Neural progenitor cell (in vitro differentiated cells): ENCODE measurements at regions not wholly inside any gene's neighbourhood (a gene's known extent, or its start where the extent isn't known, plus 50 kb on each side); places are given as distances from the start of the nearest gene placed in this dataset.
A peak's percentile ranks its signal among the peaks of the same experiment; 100 is the strongest.

Experiments used
- DNase-seq: peaks from one replicate; pipeline ENCODE4 v3.0.0-alpha.2; 2016; ENCODE audit warnings: low spot score
- H2AFZ ChIP-seq: fragments of 200-600 bp; sonication (generic); replicated peaks from 2 replicates; pipeline ENCODE4 v1.6.1; 2016; ENCODE audit warnings: antibody characterized with exemption
- H3F3A ChIP-seq: fragments of 200-600 bp; sonication (generic); 2 replicates; pipeline ENCODE4 v1.6.1; 2016; ENCODE audit warnings: antibody characterized with exemption, low read depth
- H3K27ac ChIP-seq: fragments of 200-600 bp; sonication (generic); 2 replicates; pipeline ENCODE4 v1.5.1; 2016; ENCODE audit warnings: mild to moderate bottlenecking
- H3K27me3 ChIP-seq: fragments of 200-600 bp; sonication (generic); 2 replicates; pipeline ENCODE4 v1.6.1; 2016; ENCODE audit warnings: mild to moderate bottlenecking, moderate library complexity
- H3K36me3 ChIP-seq: fragments of 200-600 bp; sonication (generic); 2 replicates; pipeline ENCODE4 v1.5.1; 2016
- H3K4me1 ChIP-seq: fragments of 200-600 bp; sonication (generic); 2 replicates; pipeline ENCODE4 v1.6.1; 2016; ENCODE audit warnings: mixed run types
- H3K4me2 ChIP-seq: fragments of 200-600 bp; sonication (generic); 2 replicates; pipeline ENCODE4 v1.6.1; 2016
- H3K4me3 ChIP-seq: fragments of 200-600 bp; sonication (generic); 2 replicates; pipeline ENCODE4 v1.5.1; 2016
- H3K79me2 ChIP-seq: fragments of 200-600 bp; sonication (generic); 2 replicates; pipeline ENCODE4 v1.6.1; 2016; ENCODE audit warnings: low read depth
- H3K9ac ChIP-seq: fragments of 200-600 bp; sonication (generic); 2 replicates; pipeline ENCODE4 v1.6.1; 2016
- H3K9me3 ChIP-seq: fragments of 200-600 bp; sonication (generic); 2 replicates; pipeline ENCODE4 v1.5.1; 2016; ENCODE audit warnings: low read depth
- H4K20me1 ChIP-seq: fragments of 200-600 bp; sonication (generic); 2 replicates; pipeline ENCODE4 v1.6.1; 2016; ENCODE audit warnings: low read depth
- H3K27ac Mint-ChIP-seq: 3 replicates; pipeline ENCODE4 v1.8.0; 2021; ENCODE audit warnings: mixed read lengths
- H3K27me3 Mint-ChIP-seq: 2 replicates; pipeline ENCODE4 v1.8.0; 2022; ENCODE audit warnings: low read depth, mild to moderate bottlenecking, inconsistent platforms, moderate library complexity, mixed read lengths; ENCODE audit not compliant: insufficient read depth
- H3K36me3 Mint-ChIP-seq: 3 replicates; pipeline ENCODE4 v1.8.0; 2021; ENCODE audit warnings: mixed read lengths
- H3K4me1 Mint-ChIP-seq: 3 replicates; pipeline ENCODE4 v1.8.0; 2021; ENCODE audit warnings: mixed read lengths
- H3K4me3 Mint-ChIP-seq: 3 replicates; pipeline ENCODE4 v1.8.0; 2021; ENCODE audit warnings: mild to moderate bottlenecking, moderate library complexity, mixed read lengths
- H3K9me3 Mint-ChIP-seq: 3 replicates; pipeline ENCODE4 v1.8.0; 2020; ENCODE audit warnings: mixed read lengths
- EZH2 ChIP-seq: fragments of 200-600 bp; sonication (generic); IDR thresholded peaks from 2 replicates; pipeline ENCODE4 v1.6.1; 2017; ENCODE audit warnings: antibody characterized with exemption, mild to moderate bottlenecking, moderate library complexity
- EZH2phosphoT487 ChIP-seq: fragments of 200-600 bp; sonication (generic); IDR thresholded peaks from 2 replicates; pipeline ENCODE4 v1.6.1; 2017; ENCODE audit warnings: antibody characterized with exemption
- TF ChIP-seq, protein P1 (sequence below): fragments of 200-600 bp; sonication (generic); IDR thresholded peaks from 2 replicates; pipeline ENCODE4 v1.5.1; 2017; ENCODE audit warnings: antibody characterized with exemption, mild to moderate bottlenecking

DNA sequence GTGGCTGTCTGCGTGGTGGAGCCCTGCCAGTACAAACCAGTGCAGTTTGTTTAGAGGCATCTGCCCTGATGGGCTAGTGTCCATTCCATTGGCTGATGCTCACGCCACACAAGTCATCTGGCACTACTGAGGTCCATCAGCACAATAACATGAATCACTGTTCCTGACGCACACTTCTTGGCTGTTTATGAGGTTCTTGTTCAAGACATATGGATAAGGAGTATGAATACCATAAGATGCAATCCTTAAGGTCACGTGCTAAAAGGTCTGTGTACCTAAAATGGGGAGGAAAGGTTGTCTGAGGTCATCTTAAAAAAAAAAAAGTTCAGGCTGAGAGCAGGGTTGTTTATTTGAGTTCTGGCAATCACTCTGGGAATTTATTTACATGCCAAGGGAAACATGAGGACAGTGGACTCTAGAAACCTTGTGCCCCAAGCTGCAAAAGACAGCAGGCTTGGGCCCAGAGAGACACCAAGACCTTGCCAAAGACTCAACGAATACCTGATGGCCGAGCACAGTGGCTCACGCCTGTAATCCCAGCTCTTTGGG is 54.1 kb upstream of the SHLD1 start:
- no peak overlapping the region for H2AFZ ChIP-seq
- H3K9ac ChIP-seq: no peak overlapping the region
- peaks cover 2% of the 10 kb centered on the region for H3K27me3 Mint-ChIP-seq
- no peak for TF ChIP-seq EZH2
- TF ChIP-seq, protein P1, sequence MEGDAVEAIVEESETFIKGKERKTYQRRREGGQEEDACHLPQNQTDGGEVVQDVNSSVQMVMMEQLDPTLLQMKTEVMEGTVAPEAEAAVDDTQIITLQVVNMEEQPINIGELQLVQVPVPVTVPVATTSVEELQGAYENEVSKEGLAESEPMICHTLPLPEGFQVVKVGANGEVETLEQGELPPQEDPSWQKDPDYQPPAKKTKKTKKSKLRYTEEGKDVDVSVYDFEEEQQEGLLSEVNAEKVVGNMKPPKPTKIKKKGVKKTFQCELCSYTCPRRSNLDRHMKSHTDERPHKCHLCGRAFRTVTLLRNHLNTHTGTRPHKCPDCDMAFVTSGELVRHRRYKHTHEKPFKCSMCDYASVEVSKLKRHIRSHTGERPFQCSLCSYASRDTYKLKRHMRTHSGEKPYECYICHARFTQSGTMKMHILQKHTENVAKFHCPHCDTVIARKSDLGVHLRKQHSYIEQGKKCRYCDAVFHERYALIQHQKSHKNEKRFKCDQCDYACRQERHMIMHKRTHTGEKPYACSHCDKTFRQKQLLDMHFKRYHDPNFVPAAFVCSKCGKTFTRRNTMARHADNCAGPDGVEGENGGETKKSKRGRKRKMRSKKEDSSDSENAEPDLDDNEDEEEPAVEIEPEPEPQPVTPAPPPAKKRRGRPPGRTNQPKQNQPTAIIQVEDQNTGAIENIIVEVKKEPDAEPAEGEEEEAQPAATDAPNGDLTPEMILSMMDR: no peak
- no peak for TF ChIP-seq EZH2phosphoT487
- no peak overlapping the region for H3K4me3 Mint-ChIP-seq
- H3K4me1 ChIP-seq: no peaks in the 10 kb centered on the region
- no peak for DNase-seq
- H3K9me3 Mint-ChIP-seq: peaks cover 10% of the 10 kb centered on the region
- no peak overlapping the region for H3K4me2 ChIP-seq
- H3K4me3 ChIP-seq: no peak overlapping the region
- H4K20me1 ChIP-seq: no peaks in the 10 kb centered on the region
- no peaks in the 10 kb centered on the region for H3K79me2 ChIP-seq
- H3K4me1 Mint-ChIP-seq: peaks cover 3% of the 10 kb centered on the region
- no peak overlapping the region for H3K27ac ChIP-seq
- no peak overlapping the region for H3K27ac Mint-ChIP-seq
- no peaks in the 10 kb centered on the region for H3K36me3 Mint-ChIP-seq
- no peaks in the 10 kb centered on the region for H3K36me3 ChIP-seq
- H3F3A ChIP-seq: no peaks in the 10 kb centered on the region
- H3K9me3 ChIP-seq: no peaks in the 10 kb centered on the region
- H3K27me3 ChIP-seq: no peaks in the 10 kb centered on the region

DNA sequence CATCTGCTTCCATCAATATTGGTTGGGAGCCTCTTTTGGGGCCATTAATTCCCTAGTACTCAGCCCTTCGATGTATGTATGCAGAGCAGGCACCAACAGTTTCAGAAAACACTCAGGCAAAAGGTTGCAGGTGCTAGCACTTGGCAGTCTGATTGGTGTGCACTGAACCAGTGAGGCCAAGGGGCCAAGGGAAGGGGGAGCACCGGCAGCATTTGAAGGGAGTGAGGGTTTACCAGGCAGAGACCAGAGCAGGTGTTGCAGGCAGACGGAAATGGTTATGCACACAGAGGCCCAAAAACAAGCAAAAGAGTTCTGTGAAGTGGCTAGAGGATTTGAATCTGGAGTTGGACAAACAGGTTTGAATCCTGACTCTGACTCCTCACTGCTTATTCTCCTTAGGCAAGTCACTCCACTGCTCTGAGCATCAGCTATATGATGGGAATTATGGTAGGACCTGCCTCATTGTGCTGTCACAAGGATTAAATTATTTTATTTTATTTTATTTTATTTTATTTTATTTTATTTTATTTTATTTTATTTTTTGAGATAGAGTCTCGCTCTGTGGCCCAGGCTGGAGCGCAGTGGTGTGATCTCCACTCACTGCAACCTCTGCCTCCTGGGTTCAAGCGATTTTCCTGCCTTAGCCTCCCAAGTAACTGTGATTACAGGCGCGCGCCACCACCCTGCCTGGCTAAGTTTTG is 58.1 kb upstream of the SHLD1 start:
- Histone ChIP-seq H3K36me3 (no peaks in the 10 kb centered on the region), H3K4me3 (no peak overlapping the region), H3K27ac (no peak overlapping the region), H3K4me2 (no peak overlapping the region), H3K79me2 (no peaks in the 10 kb centered on the region), H3K9me3 (no peaks in the 10 kb centered on the region), H3K9ac (no peak overlapping the region), H2AFZ (no peak overlapping the region), H3K4me1 (no peaks in the 10 kb centered on the region), H3F3A (no peaks in the 10 kb centered on the region), H4K20me1 (no peaks in the 10 kb centered on the region), H3K27me3 (no peaks in the 10 kb centered on the region)
- no peaks in the 10 kb centered on the region for H3K36me3 Mint-ChIP-seq
- H3K27ac Mint-ChIP-seq: peak overlapping the region; percentile 31
- no peak overlapping the region for H3K4me3 Mint-ChIP-seq
- no peak for TF ChIP-seq EZH2phosphoT487
- TF ChIP-seq EZH2: no peak
- TF ChIP-seq, protein P1: no peak
- DNase-seq: no peak
- H3K4me1 Mint-ChIP-seq: peaks cover 3% of the 10 kb centered on the region
- H3K27me3 Mint-ChIP-seq: peaks cover 4% of the 10 kb centered on the region
- H3K9me3 Mint-ChIP-seq: peaks cover 4% of the 10 kb centered on the region

GRCh38 chr20:5689463-5689862 is 60.7 kb upstream of the SHLD1 start:
- Histone ChIP-seq H3K4me2 (no peak overlapping the region), H3K4me3 (no peak overlapping the region), H3K79me2 (no peaks in the 10 kb centered on the region), H4K20me1 (no peaks in the 10 kb centered on the region), H3K9ac (no peak overlapping the region), H3F3A (no peaks in the 10 kb centered on the region), H3K27me3 (no peaks in the 10 kb centered on the region), H3K9me3 (no peaks in the 10 kb centered on the region), H3K36me3 (no peaks in the 10 kb centered on the region), H3K27ac (no peak overlapping the region), H3K4me1 (no peaks in the 10 kb centered on the region), H2AFZ (no peak overlapping the region)
- no peak for DNase-seq
- TF ChIP-seq EZH2phosphoT487 (no peak), EZH2 (no peak)
- TF ChIP-seq, protein P1: no peak
- Mint-ChIP-seq H3K4me1 (peaks cover 5% of the 10 kb centered on the region), H3K9me3 (no peaks in the 10 kb centered on the region), H3K4me3 (no peak overlapping the region), H3K27ac (no peak overlapping the region), H3K27me3 (peaks cover 2% of the 10 kb centered on the region), H3K36me3 (no peaks in the 10 kb centered on the region)
